ENCODE measurements at regions not wholly inside any gene's neighbourhood (a gene's known extent, or its start where the extent isn't known, plus 50 kb on each side); places are given as distances from the start of the nearest gene placed in this dataset.
"Not testable (repeated sequence)": the region's sequence is repeated elsewhere in the genome, so short reads cannot be mapped to it uniquely, and the experiment has no call there.

DNA sequence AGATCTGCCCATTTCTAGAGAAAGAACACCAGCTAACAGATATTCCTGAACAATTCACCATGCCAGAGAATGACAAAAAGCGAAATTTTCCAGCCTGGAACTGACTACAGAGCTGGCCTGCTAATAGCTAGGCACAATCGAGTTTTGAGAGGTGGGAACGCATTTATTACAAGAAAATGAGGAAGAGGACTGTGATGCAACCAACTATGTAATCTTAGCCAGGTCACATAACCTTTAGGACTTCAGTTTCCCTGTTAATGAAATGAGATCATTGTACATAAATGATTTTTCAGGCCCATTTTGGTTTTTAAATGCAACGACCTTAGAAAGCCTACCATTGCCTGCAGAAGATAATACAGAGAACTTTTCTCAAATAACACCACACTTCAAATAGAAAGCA lies 72.1 kb upstream of the SETMAR start:
- no peak for DNase-seq

DNA sequence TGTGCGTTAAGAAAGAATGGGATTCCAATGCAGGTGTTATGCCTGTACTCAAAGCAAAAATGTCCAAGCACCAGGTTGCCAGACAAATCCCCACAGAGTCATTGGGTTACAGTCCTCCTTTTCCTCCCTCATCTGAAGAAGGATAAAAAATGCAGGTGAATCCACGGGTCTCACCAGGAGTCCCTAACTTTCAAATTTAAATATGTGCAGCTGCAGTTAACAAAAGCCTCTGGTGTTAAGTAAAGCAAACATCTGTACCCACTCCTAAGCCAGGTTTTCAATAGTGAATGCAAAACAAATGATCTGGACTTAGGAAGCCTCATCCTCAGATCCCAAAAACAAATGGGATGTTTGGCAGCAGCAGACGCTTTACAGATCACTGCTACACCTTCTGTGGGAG lies 70.4 kb upstream of the SETMAR start:
- DNase-seq = no peak

DNA sequence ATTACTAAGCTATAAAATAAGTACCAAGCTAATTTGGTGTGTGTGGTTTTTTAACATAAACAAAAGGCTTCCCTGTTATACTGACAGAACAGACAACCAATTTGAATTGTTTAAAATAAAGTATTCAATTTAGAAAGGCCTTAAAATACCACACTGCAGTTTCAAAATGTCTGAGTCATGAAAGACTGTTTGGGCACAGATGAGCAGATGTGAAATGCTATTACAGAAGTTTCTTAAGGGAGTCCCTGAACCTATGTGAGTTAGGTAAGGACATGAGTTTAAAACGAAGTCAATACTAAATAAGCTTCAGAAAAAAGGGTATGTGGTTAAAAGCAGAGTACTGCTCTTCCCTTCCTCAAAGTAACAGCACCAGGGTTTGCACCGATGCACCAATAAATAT lies 69.7 kb upstream of the SETMAR start:
- no peak for DNase-seq

DNA sequence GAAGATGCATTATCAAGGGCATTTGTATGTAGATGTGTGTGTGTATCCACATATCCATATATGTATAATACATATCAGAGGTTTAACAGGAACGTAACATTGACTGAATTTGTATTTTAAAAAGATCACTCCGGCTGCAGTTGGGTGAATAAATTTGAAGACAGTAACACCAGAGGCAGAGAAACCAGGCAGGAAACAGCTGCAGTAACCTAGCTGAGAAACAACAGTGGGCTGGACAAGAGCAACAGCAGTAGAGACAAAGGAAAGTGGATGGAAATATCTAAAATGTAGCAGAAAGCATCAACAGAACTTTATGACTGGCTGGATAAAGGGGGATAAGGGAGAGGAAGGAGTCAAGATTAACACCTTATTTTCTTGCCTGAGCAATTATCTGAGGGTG lies 68.3 kb upstream of the SETMAR start:
- no peak for DNase-seq

DNA sequence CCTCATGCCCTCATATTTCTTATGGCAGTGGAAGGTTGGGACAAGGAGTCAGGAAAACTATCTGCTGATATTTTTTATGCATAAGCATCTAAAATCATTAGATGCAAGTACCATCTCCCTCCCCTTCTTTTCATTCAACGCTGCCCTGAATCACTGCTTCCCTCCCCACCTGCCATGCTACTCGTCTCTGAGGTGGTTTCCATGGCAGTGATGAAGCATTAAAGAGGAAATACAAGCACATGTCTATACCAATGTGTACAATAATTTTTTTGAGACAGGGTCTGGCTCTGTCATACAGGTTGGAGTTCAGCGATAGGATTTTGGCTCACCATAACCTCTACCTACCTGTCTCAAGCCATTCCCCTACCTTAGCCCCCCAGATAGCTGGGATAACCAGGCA lies 67.5 kb upstream of the SETMAR start:
- DNase-seq = no peak

DNA sequence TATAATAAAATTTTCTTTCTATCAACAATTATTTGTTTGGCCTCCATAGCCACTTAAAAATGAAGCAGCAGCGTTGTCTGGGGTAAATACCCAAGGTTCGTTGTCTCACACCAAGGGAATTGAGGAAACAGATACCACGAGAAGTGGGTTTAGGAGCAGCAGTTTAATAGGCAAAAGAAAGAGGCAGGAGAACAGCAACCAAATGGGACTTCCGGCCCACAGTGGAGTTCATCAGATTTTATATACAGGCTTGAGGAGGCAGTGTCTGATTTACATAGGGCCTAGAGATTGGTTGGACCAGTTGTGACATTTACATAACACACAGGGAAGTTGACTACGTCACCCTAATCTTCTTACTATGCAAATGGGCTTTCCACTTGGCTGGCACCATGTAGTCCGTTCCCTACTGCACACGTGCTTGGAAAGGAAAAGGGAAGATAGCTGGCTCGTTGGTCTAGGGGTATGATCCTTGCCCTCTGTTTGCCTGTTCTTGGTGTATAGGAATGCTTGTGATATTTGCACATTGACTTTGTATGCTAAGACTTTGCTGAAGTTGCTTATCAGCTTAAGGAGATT lies 61.5 kb upstream of the SETMAR start:
- DNase-seq = no peak

DNA sequence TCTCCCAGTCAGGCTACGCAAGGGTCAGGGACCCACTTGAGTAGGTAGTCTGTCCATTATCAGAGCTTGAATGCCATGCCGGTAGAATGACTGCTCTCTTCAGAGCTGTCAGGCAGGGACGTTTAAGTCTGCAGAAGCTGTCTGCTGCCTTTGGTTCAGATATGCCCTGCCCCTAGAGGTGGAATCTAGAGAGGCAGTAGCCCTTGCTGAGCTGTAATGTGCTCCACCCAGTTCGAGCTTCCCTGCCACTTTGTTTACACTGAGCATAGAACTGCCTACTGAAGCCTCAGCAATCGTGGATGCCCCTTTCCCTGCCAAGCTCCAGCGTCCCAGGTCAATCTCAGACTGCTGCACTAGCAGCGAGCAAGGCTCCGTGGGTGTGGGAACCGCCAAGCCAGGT lies 57.5 kb upstream of the SETMAR start:
- DNase-seq = no peak

DNA sequence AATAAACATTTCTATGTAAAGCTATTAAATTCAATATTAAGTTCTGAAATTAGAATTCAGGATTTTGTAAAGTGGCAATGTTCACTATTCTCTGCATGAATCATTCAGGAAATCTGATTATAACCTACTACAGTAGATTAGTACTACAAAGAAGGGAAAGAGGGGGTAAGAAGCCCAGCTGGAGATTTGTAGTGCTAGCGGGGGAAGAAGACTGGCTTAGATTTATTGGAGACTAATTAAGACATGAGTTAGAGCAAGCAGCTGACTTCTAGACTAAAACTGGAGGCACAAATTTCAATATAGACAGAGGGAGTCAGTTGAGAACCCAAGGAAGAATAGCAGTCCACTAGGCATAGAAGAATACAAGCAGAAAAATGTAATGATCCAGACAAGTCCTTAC lies 55.8 kb upstream of the SETMAR start:
- no peak for DNase-seq

DNA sequence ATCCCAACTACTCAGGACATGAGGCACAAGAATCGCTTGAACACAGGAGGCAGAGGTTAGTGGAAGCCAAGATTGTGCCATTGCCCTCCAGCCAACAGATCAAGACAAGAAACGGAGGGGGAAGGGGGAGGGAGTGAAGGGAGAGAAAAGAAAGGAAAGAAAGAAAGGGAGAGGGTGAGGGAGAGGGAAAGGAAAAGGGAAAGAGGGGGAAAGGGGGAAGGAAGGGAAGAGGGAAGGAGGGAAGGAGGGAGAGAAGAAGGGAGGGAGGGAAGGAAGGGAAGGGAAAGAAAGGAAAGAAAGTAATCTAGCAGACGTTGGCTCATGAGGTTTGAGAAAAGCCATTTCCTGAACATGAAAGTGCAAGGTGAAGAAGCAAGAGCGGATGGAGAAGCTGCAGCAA lies 53.1 kb upstream of the SETMAR start:
- no peak for DNase-seq

DNA sequence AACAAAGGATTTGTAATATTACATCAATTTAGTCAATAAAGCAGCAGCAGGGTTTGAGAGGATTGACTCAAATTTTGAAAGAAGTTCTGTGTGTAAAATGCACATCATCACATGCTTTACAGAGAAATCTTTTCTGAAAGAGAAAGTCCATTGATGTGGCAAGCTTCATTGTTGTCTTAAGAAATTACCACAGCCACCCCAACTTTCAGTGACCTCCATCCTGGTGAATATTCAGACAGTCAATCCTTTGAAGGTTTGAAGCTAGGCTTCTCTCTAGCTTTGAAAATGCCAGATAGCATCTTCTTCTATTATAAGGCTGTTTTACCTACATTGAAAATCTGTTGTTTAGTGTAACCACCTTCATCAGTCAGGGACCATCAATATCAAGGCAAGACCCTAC lies 51.8 kb upstream of the SETMAR start:
- no peak for DNase-seq

DNA sequence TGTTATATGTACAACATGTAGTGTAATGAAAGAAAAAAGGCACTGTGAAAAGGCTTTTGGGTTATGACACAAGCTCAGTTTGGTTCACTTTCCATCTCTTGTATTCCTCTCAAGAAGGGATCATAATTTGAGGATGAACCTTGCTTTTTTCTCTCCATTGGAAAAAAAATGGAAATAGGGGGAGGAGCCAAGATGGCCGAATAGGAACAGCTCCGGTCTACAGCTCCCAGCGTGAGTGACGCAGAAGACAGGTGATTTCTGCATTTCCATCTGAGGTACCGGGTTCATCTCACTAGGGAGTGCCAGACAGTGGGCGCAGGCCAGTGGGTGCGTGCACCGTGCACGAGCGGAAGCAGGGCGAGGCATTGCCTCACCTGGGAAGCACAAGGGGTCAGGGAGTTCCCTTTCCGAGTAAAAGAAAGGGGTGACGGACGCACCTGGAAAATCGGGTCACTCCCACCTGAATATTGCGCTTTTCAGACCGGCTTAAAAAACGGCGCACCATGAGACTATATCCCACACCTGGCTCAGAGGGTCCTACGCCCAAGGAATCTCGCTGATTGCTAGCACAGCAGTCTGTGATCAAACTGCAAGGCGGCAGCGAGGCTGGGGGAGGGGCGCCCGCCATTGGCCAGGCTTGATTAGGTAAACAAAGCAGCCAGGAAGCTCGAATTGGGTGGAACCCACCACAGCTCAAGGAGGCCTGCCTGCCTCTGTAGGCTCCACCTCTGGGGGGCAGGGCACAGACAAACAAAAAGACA lies 49.9 kb upstream of the SETMAR start:
- not testable (repeated sequence) for DNase-seq
